HG02610 (cell line): ENCODE measurements at regions not wholly inside any gene's neighbourhood (a gene's known extent, or its start where the extent isn't known, plus 50 kb on each side); places are given as distances from the start of the nearest gene placed in this dataset.

Experiments
- ATAC-seq: cut with Tn5 transposase; IDR thresholded peaks from one replicate; pipeline ENCODE4 v1.9.1; 2021; ENCODE audit warnings: mild to moderate bottlenecking, moderate library complexity; ENCODE audit not compliant: unreplicated experiment

- ATAC-seq = no peak
Observed at GRCh38 chr3:102529452-102529851, 94.6 kb downstream of the ZPLD1 start.

GRCh38 chr3:102530415-102531181 is 95.8 kb downstream of the ZPLD1 start:
- no peak for ATAC-seq

GRCh38 chr3:102531686-102532085 is 96.9 kb downstream of the ZPLD1 start:
- no peak for ATAC-seq

GRCh38 chr3:102532901-102533300 is 98.1 kb downstream of the ZPLD1 start:
- ATAC-seq = peak; percentile 60

GRCh38 chr3:102533784-102534183 is 99.0 kb downstream of the ZPLD1 start:
- ATAC-seq = no peak

GRCh38 chr3:102536456-102536855 is 101.6 kb downstream of the ZPLD1 start:
- peak; percentile 63 for ATAC-seq

GRCh38 chr3:102537123-102537522 is 102.3 kb downstream of the ZPLD1 start:
- no peak for ATAC-seq

GRCh38 chr3:102544741-102545140 is 109.9 kb downstream of the ZPLD1 start:
- ATAC-seq = no peak

- no peak for ATAC-seq
Observed at GRCh38 chr3:102545276-102545675, 110.5 kb downstream of the ZPLD1 start.

- no peak for ATAC-seq
Observed at GRCh38 chr3:102553876-102554275, 119.1 kb downstream of the ZPLD1 start.

GRCh38 chr3:102570511-102570910 is 135.7 kb downstream of the ZPLD1 start:
- ATAC-seq = no peak

- no peak for ATAC-seq
Observed at GRCh38 chr3:102571006-102571405, 136.2 kb downstream of the ZPLD1 start.

GRCh38 chr3:102571720-102572384 is 137.0 kb downstream of the ZPLD1 start:
- ATAC-seq = no peak

- no peak for ATAC-seq
Observed at GRCh38 chr3:102573483-102574028, 138.7 kb downstream of the ZPLD1 start.

- no peak for ATAC-seq
Observed at GRCh38 chr3:102574355-102574754, 139.5 kb downstream of the ZPLD1 start.

GRCh38 chr3:102576651-102577050 is 141.8 kb downstream of the ZPLD1 start:
- ATAC-seq = no peak

GRCh38 chr3:102577082-102577789 is 142.4 kb downstream of the ZPLD1 start:
- no peak for ATAC-seq

- no peak for ATAC-seq
Observed at GRCh38 chr3:102580760-102581159, 145.9 kb downstream of the ZPLD1 start.

- ATAC-seq = no peak
Observed at GRCh38 chr3:102586485-102586884, 151.7 kb downstream of the ZPLD1 start.

GRCh38 chr3:102593812-102594602 is 159.2 kb downstream of the ZPLD1 start:
- peak; percentile 84 for ATAC-seq

- ATAC-seq = no peak
Observed at GRCh38 chr3:102595057-102595456, 160.2 kb downstream of the ZPLD1 start.
